ENCODE measurements at regions not wholly inside any gene's neighbourhood (a gene's known extent, or its start where the extent isn't known, plus 50 kb on each side); places are given as distances from the start of the nearest gene placed in this dataset.

DNA sequence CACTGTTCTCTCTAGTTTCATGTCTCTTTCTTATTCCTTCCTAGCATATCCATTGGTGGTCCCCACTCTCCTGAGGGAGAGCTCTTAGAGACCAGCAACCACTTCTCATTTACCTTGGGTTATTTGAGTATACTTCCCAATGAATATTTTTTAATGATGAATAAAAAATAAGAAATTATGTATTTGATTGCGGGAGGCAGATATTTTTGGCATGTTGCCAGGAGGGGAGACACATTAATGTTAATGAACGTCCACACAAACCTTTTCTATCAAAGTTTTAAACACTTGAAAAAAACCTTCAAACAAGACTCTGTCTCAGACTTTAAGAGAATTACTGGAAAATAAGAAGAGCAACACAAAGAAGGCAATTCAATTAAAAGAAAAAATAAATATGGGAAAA is 260.6 kb upstream of the MAGI2 start:
- DNase-seq (ENCODE audit: low read depth in 2 of 2), result no peak
- no peak overlapping the region for H3K4me3 ChIP-seq (replicated peaks in 1 of 2; ENCODE audit: low read depth in 2 of 2, low read length in 2 of 2)
- no peak for TF ChIP-seq CTCF (IDR thresholded peaks at IDR 0.05; ENCODE audit: low read depth, low read length)

GRCh38 chr7:79713276-79713675 is 259.8 kb upstream of the MAGI2 start:
- no peak for TF ChIP-seq CTCF (IDR thresholded peaks at IDR 0.05; ENCODE audit: low read depth, low read length)

GRCh38 chr7:79711660-79712059 is 258.2 kb upstream of the MAGI2 start:
- no peak for TF ChIP-seq CTCF (IDR thresholded peaks at IDR 0.05; ENCODE audit: low read depth, low read length)
- H3K4me3 ChIP-seq (replicated peaks in 1 of 2; ENCODE audit: low read depth in 2 of 2, low read length in 2 of 2), result no peak overlapping the region
- DNase-seq (ENCODE audit: low read depth in 2 of 2), result no peak

More at GRCh38 chr7:79713276-79713675, 259.8 kb upstream of the MAGI2 start:
- no peak for DNase-seq (ENCODE audit: low read depth in 2 of 2)
- H3K4me3 ChIP-seq (replicated peaks in 1 of 2; ENCODE audit: low read depth in 2 of 2, low read length in 2 of 2), result no peak overlapping the region

- no peak for TF ChIP-seq CTCF (IDR thresholded peaks at IDR 0.05; ENCODE audit: low read depth, low read length)
- DNase-seq (ENCODE audit: low read depth in 2 of 2), result peak; percentile 30 to 46
Observed at GRCh38 chr7:79709574-79710409, 256.3 kb upstream of the MAGI2 start.

DNA sequence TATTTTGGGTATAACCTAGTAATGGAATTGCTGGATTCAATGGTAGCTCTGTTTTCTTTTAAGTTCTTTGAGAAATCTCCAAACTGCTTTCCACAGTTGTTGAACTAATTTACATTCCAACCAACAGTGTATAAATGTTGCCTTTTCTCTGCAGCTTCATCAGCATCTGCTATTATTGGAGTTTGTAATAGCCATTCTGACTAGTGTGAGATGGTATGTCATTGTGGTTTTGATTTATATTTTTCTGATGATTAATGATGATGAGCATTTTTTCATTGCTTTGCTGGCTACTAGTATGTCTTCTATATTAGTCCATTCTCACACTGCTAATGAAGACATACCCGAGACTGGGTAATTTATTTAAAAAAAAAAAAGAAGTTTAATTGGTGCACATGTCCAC is 248.6 kb upstream of the MAGI2 start:
- peak in 1 of 2 donors; percentile 51 for DNase-seq (ENCODE audit: low read depth in 2 of 2)
- no peak overlapping the region for H3K4me3 ChIP-seq (replicated peaks in 1 of 2; ENCODE audit: low read depth in 2 of 2, low read length in 2 of 2)
- TF ChIP-seq CTCF (IDR thresholded peaks at IDR 0.05; ENCODE audit: low read depth, low read length), result no peak

More at GRCh38 chr7:79709574-79710409, 256.3 kb upstream of the MAGI2 start:
- no peak overlapping the region for H3K4me3 ChIP-seq (replicated peaks in 1 of 2; ENCODE audit: low read depth in 2 of 2, low read length in 2 of 2)

DNA sequence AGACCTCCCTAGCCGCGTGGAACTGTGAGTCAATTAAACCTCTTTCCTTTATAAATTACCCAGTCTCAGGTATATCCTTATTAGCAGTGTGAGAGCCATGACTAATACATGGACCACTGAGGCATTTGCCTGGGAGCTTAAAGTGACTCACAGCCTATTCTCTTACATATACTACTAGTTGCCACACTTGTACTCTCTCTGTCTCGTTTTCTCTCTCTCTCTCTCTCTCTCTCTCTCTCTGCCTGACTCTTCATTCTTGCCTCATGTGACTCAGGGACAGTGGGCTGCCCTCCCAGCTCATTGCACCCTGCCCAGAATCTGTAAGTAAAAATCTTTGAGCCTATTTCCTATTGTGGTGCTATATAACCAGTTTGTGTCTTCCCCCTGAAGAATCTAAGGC is 238.5 kb upstream of the MAGI2 start:
- peak; percentile 36 to 92 for DNase-seq (ENCODE audit: low read depth in 2 of 2)
- no peak for TF ChIP-seq CTCF (IDR thresholded peaks at IDR 0.05; ENCODE audit: low read depth, low read length)

More for the DNA sequence above, 238.5 kb upstream of the MAGI2 start:
- H3K4me3 ChIP-seq (replicated peaks in 1 of 2; ENCODE audit: low read depth in 2 of 2, low read length in 2 of 2), result no peak overlapping the region

Data from cardiac fibroblast (primary cell).